Mesothelial cell of epicardium (in vitro differentiated cells): ENCODE measurements at regions not wholly inside any gene's neighbourhood (a gene's known extent, or its start where the extent isn't known, plus 50 kb on each side); places are given as distances from the start of the nearest gene placed in this dataset.

Source experiments
- DNase-seq, 2 experiments: peaks; one replicate each; pipeline ENCODE4 v3.0.0; 2021; ENCODE audit warnings: low spot score in 2 of 2; ENCODE audit not compliant: unreplicated experiment in 2 of 2
- H3K27ac Mint-ChIP-seq: 2 replicates; pipeline ENCODE4 v1.8.0; 2021; ENCODE audit warnings: mixed read lengths
- H3K27me3 Mint-ChIP-seq: 2 replicates; pipeline ENCODE4 v1.8.0; 2021; ENCODE audit warnings: low read depth, mixed read lengths
- H3K36me3 Mint-ChIP-seq: 2 replicates; pipeline ENCODE4 v1.8.0; 2021; ENCODE audit warnings: mixed read lengths
- H3K4me1 Mint-ChIP-seq: 2 replicates; pipeline ENCODE4 v1.8.0; 2021; ENCODE audit warnings: mixed read lengths
- H3K4me3 Mint-ChIP-seq: 2 replicates; pipeline ENCODE4 v1.8.0; 2021; ENCODE audit warnings: mild to moderate bottlenecking, moderate library complexity, mixed read lengths
- H3K9me3 Mint-ChIP-seq: 2 replicates; pipeline ENCODE4 v1.8.0; 2021; ENCODE audit warnings: mixed read lengths
- TF ChIP-seq, protein P1 (sequence below): fragments of 200-600 bp; sonication (generic); IDR thresholded peaks from one replicate; pipeline ENCODE4 v1.5.0; 2021; ENCODE audit warnings: antibody characterized with exemption; ENCODE audit not compliant: unreplicated experiment

- H3K36me3 Mint-ChIP-seq = no peaks in the 10 kb centered on the region
- no peak for DNase-seq
Observed at GRCh38 chr13:63305641-63306133, 1890.0 kb upstream of the PCDH20 start.

GRCh38 chr13:63304497-63304896 is 1888.8 kb upstream of the PCDH20 start:
- no peaks in the 10 kb centered on the region for H3K4me1 Mint-ChIP-seq
- no peaks in the 10 kb centered on the region for H3K27me3 Mint-ChIP-seq
- H3K4me3 Mint-ChIP-seq = no peak overlapping the region
- TF ChIP-seq, protein P1, sequence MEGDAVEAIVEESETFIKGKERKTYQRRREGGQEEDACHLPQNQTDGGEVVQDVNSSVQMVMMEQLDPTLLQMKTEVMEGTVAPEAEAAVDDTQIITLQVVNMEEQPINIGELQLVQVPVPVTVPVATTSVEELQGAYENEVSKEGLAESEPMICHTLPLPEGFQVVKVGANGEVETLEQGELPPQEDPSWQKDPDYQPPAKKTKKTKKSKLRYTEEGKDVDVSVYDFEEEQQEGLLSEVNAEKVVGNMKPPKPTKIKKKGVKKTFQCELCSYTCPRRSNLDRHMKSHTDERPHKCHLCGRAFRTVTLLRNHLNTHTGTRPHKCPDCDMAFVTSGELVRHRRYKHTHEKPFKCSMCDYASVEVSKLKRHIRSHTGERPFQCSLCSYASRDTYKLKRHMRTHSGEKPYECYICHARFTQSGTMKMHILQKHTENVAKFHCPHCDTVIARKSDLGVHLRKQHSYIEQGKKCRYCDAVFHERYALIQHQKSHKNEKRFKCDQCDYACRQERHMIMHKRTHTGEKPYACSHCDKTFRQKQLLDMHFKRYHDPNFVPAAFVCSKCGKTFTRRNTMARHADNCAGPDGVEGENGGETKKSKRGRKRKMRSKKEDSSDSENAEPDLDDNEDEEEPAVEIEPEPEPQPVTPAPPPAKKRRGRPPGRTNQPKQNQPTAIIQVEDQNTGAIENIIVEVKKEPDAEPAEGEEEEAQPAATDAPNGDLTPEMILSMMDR = no peak
- H3K27ac Mint-ChIP-seq = no peak overlapping the region
- no peaks in the 10 kb centered on the region for H3K36me3 Mint-ChIP-seq
- peaks cover 7% of the 10 kb centered on the region for H3K9me3 Mint-ChIP-seq
- no peak for DNase-seq

More at GRCh38 chr13:63305641-63306133, 1890.0 kb upstream of the PCDH20 start:
- Mint-ChIP-seq H3K4me3 (no peak overlapping the region), H3K4me1 (no peaks in the 10 kb centered on the region), H3K27me3 (no peaks in the 10 kb centered on the region), H3K27ac (no peak overlapping the region), H3K9me3 (peaks cover 7% of the 10 kb centered on the region)
- TF ChIP-seq, protein P1 = no peak

DNA sequence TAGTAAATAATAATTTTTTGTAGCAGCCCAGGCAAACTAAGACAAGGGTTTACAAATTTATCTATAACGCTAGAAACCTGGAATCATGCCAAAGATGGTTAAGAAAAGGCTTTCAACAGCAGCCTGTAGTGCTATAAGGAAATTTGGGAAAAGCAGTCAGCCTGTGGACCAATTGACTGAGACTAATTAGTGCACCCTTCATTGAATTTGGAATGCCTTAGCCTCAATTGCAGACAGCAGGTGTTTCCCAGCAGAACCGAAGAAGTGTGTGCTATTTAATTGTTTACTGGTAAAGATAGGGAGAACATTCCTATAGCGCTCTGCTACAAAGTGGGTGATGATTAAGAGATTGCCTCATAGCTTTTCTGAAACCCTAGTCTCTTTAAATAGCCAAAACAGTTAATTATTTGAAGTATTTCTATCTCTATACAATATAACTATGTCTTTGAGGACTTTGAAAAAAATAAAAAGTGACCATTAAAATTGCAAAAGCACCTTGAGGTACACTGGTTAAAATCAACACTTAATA is 1884.3 kb upstream of the PCDH20 start:
- no peak for DNase-seq
- Mint-ChIP-seq H3K4me1 (peaks cover 8% of the 10 kb centered on the region), H3K9me3 (no peaks in the 10 kb centered on the region), H3K4me3 (no peak overlapping the region), H3K36me3 (no peaks in the 10 kb centered on the region), H3K27me3 (no peaks in the 10 kb centered on the region), H3K27ac (no peak overlapping the region)
- TF ChIP-seq, protein P1 = no peak

DNA sequence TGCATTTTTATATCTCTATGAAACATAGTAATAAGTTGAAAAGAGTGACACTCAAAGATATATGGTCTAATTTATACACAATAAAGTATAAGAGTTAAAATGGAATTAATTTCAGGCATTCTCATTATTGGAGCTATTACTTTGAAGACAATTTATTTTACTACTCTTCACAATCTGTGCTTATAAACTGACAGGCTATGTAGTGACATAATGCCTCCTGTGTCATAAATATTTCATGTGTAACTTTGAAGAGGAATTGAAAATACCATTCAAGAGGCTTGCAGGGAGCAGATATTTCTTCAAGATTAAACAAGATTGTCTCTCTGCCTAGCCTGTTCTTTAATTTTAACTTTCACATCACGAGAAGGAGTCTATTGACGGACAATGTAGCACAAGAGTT is 1881.5 kb upstream of the PCDH20 start:
- peaks cover 8% of the 10 kb centered on the region for H3K4me1 Mint-ChIP-seq
- H3K36me3 Mint-ChIP-seq = no peaks in the 10 kb centered on the region
- H3K27me3 Mint-ChIP-seq = no peaks in the 10 kb centered on the region
- DNase-seq = no peak
- H3K4me3 Mint-ChIP-seq = no peak overlapping the region
- H3K27ac Mint-ChIP-seq = no peak overlapping the region
- TF ChIP-seq, protein P1 = no peak
- H3K9me3 Mint-ChIP-seq = no peaks in the 10 kb centered on the region

DNA sequence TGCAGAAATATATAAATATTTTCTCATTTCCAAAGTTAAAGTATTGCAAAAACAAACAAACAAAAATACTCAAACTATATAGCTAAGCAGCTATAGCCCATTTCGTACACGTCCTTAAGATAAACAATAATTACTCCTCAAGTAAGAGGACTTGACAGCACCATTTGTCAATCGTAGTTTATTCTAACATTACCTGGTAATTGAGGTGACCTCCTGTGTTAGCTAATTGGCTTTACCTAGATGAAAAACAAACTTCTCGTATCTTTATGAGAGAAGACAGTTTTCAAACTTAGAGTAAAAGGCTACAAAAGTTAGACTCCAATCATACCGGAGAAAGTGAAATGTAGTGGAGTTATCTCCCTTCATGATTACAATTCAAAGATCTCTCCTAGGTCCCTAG is 1876.1 kb upstream of the PCDH20 start:
- no peak for DNase-seq
- Mint-ChIP-seq H3K9me3 (no peaks in the 10 kb centered on the region), H3K4me1 (peaks cover 3% of the 10 kb centered on the region), H3K27ac (no peak overlapping the region), H3K27me3 (no peaks in the 10 kb centered on the region), H3K36me3 (no peaks in the 10 kb centered on the region), H3K4me3 (no peak overlapping the region)
- TF ChIP-seq, protein P1 = no peak

GRCh38 chr13:63288576-63288975 is 1872.9 kb upstream of the PCDH20 start:
- H3K36me3 Mint-ChIP-seq = peaks cover 3% of the 10 kb centered on the region
- H3K27me3 Mint-ChIP-seq = no peaks in the 10 kb centered on the region
- peaks cover 3% of the 10 kb centered on the region for H3K4me1 Mint-ChIP-seq
- H3K27ac Mint-ChIP-seq = no peak overlapping the region
- H3K4me3 Mint-ChIP-seq = no peak overlapping the region
- DNase-seq = no peak
- peaks cover 21% of the 10 kb centered on the region for H3K9me3 Mint-ChIP-seq
- TF ChIP-seq, protein P1 = no peak
